Liver (tissue), 8 donors: ENCODE measurements at regions not wholly inside any gene's neighbourhood (a gene's known extent, or its start where the extent isn't known, plus 50 kb on each side); places are given as distances from the start of the nearest gene placed in this dataset.
"Not testable (repeated sequence)": the region's sequence is repeated elsewhere in the genome, so short reads cannot be mapped to it uniquely, and the experiment has no call there.

Experiments
- DNase-seq: peaks from one replicate; pipeline ENCODE4 v3.0.0-alpha.2; 2017; ENCODE audit warnings: low spot score
- H3K27ac ChIP-seq, 2 donors: one replicate each; pipeline ENCODE4 v1.7.0; 2013; ENCODE audit warnings: inconsistent platforms in 2 of 2, low read length in 2 of 2, control low read depth in 1 of 2, low read depth in 1 of 2, mild to moderate bottlenecking in 1 of 2
- H3K27me3 ChIP-seq, 4 donors: one replicate each; pipeline versions ENCODE4 v1.6.1 to v1.7.0; 2013; ENCODE audit warnings: low read length in 3 of 4, inconsistent platforms in 1 of 4, mild to moderate bottlenecking in 1 of 4, moderate library complexity in 1 of 4; ENCODE audit not compliant: control insufficient read depth in 4 of 4, insufficient read depth in 4 of 4
- H3K36me3 ChIP-seq, 4 donors: one replicate each; pipeline versions ENCODE4 v1.6.1 to v1.7.0; 2013; ENCODE audit warnings: low read length in 3 of 4, mild to moderate bottlenecking in 3 of 4, low read depth in 1 of 4, moderate library complexity in 1 of 4; ENCODE audit not compliant: control insufficient read depth in 4 of 4, insufficient read depth in 3 of 4
- H3K4me1 ChIP-seq, 4 donors: one replicate each; pipeline versions ENCODE4 v1.6.1 to v1.7.0; 2013; ENCODE audit warnings: low read length in 3 of 4, mild to moderate bottlenecking in 3 of 4, moderate library complexity in 1 of 4; ENCODE audit not compliant: control insufficient read depth in 4 of 4, insufficient read depth in 4 of 4
- H3K4me3 ChIP-seq, 3 donors: one replicate each; pipeline versions ENCODE4 v1.6.1 to v1.7.0; 2013; ENCODE audit warnings: low read length in 3 of 3, control low read depth in 1 of 3, low read depth in 1 of 3, mild to moderate bottlenecking in 1 of 3
- H3K9ac ChIP-seq, 2 donors: one replicate each; pipeline ENCODE4 v1.7.0; 2013; ENCODE audit warnings: low read length in 2 of 2, mild to moderate bottlenecking in 2 of 2, moderate library complexity in 2 of 2, control low read depth in 1 of 2, low read depth in 1 of 2
- H3K9me3 ChIP-seq, 4 donors: one replicate each; pipeline versions ENCODE4 v1.6.1 to v1.7.0; 2013; ENCODE audit warnings: low read length in 3 of 4; ENCODE audit not compliant: control insufficient read depth in 4 of 4
- FOXA1 ChIP-seq: IDR thresholded peaks from 2 replicates; pipeline ENCODE4 v1.6.1; 2016; ENCODE audit warnings: antibody characterized with exemption
- FOXA2 ChIP-seq: IDR thresholded peaks from 2 replicates; pipeline ENCODE4 v1.6.1; 2016; ENCODE audit warnings: antibody characterized with exemption
- GABPA ChIP-seq, 2 donors: IDR thresholded peaks in 1 of 2; conservative IDR thresholded peaks in 1 of 2; 2 replicates each; pipeline ENCODE4 v1.6.1; 2016; ENCODE audit warnings: antibody characterized with exemption in 2 of 2, mild to moderate bottlenecking in 1 of 2, moderate library complexity in 1 of 2
- HNF4A ChIP-seq, 2 donors: conservative IDR thresholded peaks; 2 replicates each; pipeline ENCODE4 v1.6.1; 2016; ENCODE audit warnings: antibody characterized with exemption in 2 of 2, mild to moderate bottlenecking in 2 of 2
- HNF4G ChIP-seq: IDR thresholded peaks from 2 replicates; pipeline ENCODE4 v1.6.1; 2016; ENCODE audit warnings: antibody characterized with exemption
- JUND ChIP-seq, 2 donors: IDR thresholded peaks; 2 replicates each; pipeline ENCODE4 v1.6.1; 2016; ENCODE audit warnings: antibody characterized with exemption in 2 of 2
- NR2F2 ChIP-seq: IDR thresholded peaks from 2 replicates; pipeline ENCODE4 v1.6.1; 2016; ENCODE audit warnings: antibody characterized with exemption
- RAD21 ChIP-seq, 2 donors: IDR thresholded peaks; 2 replicates each; pipeline ENCODE4 v1.6.1; 2016; ENCODE audit warnings: antibody characterized with exemption in 2 of 2, mild to moderate bottlenecking in 2 of 2
- RXRA ChIP-seq, 2 donors: IDR thresholded peaks; 2 replicates each; pipeline ENCODE4 v1.6.1; 2017 to 2018; ENCODE audit warnings: antibody characterized with exemption in 2 of 2, mild to moderate bottlenecking in 1 of 2
- SP1 ChIP-seq: IDR thresholded peaks from 2 replicates; pipeline ENCODE4 v1.6.1; 2018; ENCODE audit warnings: antibody characterized with exemption, mild to moderate bottlenecking
- TAF1 ChIP-seq: conservative IDR thresholded peaks from 2 replicates; pipeline ENCODE4 v1.6.1; 2016; ENCODE audit warnings: antibody characterized with exemption, mild to moderate bottlenecking
- YY1 ChIP-seq: IDR thresholded peaks from 2 replicates; pipeline ENCODE4 v1.6.1; 2016; ENCODE audit warnings: antibody characterized with exemption, mild to moderate bottlenecking
- ZBTB33 ChIP-seq: IDR thresholded peaks from 2 replicates; pipeline ENCODE4 v1.6.1; 2016; ENCODE audit warnings: antibody characterized with exemption
- WGBS: extraction: QIAGEN DNeasy Blood & Tissue Kit; methylation state at CpG from one replicate; pipeline ENCODE4 v1.1.7; 2013; 5-methylcytosine and 5-hydroxymethylcytosine counted together
- TF ChIP-seq, protein P1 (sequence below): IDR thresholded peaks from 2 replicates; pipeline ENCODE4 v1.6.1; 2016; ENCODE audit warnings: antibody characterized with exemption
- TF ChIP-seq, protein P2 (sequence below): IDR thresholded peaks from 2 replicates; pipeline ENCODE4 v1.6.1; 2016; ENCODE audit warnings: antibody characterized with exemption, mild to moderate bottlenecking
- TF ChIP-seq, protein P3 (sequence below): fragments of 150-350 bp; IDR thresholded peaks from 2 replicates; pipeline ENCODE4 v1.5.1; 2017; ENCODE audit warnings: improper control_type of control experiment, low read depth, low read length; ENCODE audit not compliant: missing input control
- TF ChIP-seq, protein P4 (sequence below): IDR thresholded peaks from 2 replicates; pipeline ENCODE4 v1.6.1; 2016; ENCODE audit warnings: antibody characterized with exemption
- donor health status: healthy.
- donor health status: healthy.
- donor health status: healthy.
- donor health status: healthy.
- donor health status: healthy.

DNA sequence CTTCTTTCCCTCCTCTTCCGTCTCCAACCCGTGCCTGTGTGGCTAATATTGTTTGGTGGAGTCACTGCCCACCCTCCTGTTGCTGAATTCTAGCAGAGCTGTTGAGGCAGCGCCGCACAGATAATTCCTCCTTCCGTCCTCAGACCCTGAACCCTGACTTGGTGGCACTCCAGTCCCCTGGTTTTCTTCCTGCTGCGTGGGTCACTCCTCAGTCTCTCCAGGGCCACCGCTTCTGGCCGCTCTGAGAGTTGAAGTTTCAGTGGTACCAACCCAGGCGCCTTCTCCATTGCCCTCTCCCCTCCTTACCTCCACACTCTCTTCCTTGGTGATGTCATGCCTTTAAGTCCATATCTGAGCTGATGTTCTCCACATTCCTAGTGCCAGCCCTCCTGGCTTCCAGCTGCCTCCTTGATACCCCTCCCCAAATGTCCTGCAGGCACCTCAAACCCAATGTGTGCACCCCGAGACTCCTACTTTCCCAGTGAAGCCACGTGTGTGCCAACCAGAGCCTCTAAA, 54.5 kb upstream of the RASD2 start:
- no peak for DNase-seq
- WGBS: 87% methylated on average over 11 of the region's 11 CpGs
- no peak overlapping the region for H3K9ac ChIP-seq
- H3K4me3 ChIP-seq: no peak overlapping the region
- no peaks in the 10 kb centered on the region for H3K4me1 ChIP-seq
- peaks cover 0 to 2% (median 0%) of the 10 kb centered on the region in 4 donors for H3K27me3 ChIP-seq
- no peaks in the 10 kb centered on the region for H3K36me3 ChIP-seq
- H3K9me3 ChIP-seq: peaks cover 0 to 4% (median 0%) of the 10 kb centered on the region in 4 donors
- H3K27ac ChIP-seq: no peak overlapping the region
- TF ChIP-seq YY1: no peak
- TF ChIP-seq HNF4A (conservative IDR thresholded peaks at IDR 0.05): no peak
- TF ChIP-seq, protein P1, sequence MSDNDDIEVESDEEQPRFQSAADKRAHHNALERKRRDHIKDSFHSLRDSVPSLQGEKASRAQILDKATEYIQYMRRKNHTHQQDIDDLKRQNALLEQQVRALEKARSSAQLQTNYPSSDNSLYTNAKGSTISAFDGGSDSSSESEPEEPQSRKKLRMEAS: no peak
- no peak for TF ChIP-seq FOXA1
- TF ChIP-seq NR2F2: no peak
- TF ChIP-seq RXRA (IDR thresholded peaks at IDR 0.05): no peak
- TF ChIP-seq GABPA (IDR thresholded peaks at IDR 0.05 in 1 of 2, conservative IDR thresholded peaks at IDR 0.05 in 1 of 2): no peak
- TF ChIP-seq SP1: no peak
- no peak for TF ChIP-seq TAF1
- TF ChIP-seq RAD21 (IDR thresholded peaks at IDR 0.05): no peak
- no peak for TF ChIP-seq JUND (IDR thresholded peaks at IDR 0.05)
- TF ChIP-seq, protein P2, sequence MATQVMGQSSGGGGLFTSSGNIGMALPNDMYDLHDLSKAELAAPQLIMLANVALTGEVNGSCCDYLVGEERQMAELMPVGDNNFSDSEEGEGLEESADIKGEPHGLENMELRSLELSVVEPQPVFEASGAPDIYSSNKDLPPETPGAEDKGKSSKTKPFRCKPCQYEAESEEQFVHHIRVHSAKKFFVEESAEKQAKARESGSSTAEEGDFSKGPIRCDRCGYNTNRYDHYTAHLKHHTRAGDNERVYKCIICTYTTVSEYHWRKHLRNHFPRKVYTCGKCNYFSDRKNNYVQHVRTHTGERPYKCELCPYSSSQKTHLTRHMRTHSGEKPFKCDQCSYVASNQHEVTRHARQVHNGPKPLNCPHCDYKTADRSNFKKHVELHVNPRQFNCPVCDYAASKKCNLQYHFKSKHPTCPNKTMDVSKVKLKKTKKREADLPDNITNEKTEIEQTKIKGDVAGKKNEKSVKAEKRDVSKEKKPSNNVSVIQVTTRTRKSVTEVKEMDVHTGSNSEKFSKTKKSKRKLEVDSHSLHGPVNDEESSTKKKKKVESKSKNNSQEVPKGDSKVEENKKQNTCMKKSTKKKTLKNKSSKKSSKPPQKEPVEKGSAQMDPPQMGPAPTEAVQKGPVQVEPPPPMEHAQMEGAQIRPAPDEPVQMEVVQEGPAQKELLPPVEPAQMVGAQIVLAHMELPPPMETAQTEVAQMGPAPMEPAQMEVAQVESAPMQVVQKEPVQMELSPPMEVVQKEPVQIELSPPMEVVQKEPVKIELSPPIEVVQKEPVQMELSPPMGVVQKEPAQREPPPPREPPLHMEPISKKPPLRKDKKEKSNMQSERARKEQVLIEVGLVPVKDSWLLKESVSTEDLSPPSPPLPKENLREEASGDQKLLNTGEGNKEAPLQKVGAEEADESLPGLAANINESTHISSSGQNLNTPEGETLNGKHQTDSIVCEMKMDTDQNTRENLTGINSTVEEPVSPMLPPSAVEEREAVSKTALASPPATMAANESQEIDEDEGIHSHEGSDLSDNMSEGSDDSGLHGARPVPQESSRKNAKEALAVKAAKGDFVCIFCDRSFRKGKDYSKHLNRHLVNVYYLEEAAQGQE: no peak
- no peak for TF ChIP-seq FOXA2
- TF ChIP-seq, protein P3, sequence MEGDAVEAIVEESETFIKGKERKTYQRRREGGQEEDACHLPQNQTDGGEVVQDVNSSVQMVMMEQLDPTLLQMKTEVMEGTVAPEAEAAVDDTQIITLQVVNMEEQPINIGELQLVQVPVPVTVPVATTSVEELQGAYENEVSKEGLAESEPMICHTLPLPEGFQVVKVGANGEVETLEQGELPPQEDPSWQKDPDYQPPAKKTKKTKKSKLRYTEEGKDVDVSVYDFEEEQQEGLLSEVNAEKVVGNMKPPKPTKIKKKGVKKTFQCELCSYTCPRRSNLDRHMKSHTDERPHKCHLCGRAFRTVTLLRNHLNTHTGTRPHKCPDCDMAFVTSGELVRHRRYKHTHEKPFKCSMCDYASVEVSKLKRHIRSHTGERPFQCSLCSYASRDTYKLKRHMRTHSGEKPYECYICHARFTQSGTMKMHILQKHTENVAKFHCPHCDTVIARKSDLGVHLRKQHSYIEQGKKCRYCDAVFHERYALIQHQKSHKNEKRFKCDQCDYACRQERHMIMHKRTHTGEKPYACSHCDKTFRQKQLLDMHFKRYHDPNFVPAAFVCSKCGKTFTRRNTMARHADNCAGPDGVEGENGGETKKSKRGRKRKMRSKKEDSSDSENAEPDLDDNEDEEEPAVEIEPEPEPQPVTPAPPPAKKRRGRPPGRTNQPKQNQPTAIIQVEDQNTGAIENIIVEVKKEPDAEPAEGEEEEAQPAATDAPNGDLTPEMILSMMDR: no peak
- TF ChIP-seq, protein P4, sequence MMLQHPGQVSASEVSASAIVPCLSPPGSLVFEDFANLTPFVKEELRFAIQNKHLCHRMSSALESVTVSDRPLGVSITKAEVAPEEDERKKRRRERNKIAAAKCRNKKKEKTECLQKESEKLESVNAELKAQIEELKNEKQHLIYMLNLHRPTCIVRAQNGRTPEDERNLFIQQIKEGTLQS: no peak
- no peak for TF ChIP-seq HNF4G
- no peak for TF ChIP-seq ZBTB33

DNA sequence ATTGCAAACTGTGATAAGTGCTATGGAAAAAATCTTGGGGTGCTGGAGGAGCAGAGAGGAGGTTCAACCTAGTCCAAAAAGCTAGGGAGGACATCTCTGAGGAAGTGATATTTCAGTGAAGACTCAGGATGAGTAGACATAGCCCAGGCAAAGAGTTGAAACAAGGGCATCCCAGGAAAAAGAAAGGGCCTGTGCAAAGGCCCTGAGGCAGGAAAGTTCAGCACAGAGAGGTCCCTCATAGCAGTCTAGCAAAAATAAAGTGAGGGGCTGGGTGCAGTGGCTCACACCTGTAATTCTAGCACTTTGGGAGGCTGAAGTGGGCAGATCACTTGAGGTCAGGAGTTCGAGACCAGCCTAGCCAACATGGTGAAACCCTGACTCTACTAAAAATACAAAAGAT, 53.0 kb upstream of the RASD2 start:
- not testable (repeated sequence) for H3K36me3 ChIP-seq, DNase-seq, H3K4me3 ChIP-seq, H3K27me3 ChIP-seq, H3K9ac ChIP-seq, H3K27ac ChIP-seq, H3K9me3 ChIP-seq, H3K4me1 ChIP-seq
- WGBS: 96% methylated on average over 1 of the region's 1 CpG
